Hypothalamus (tissue), 51 donors: ENCODE measurements at regions not wholly inside any gene's neighbourhood (a gene's known extent, or its start where the extent isn't known, plus 50 kb on each side); places are given as distances from the start of the nearest gene placed in this dataset.

Source experiments
- DNase-seq, 51 donors: peaks; one replicate each; lab custom pipeline; 2025; lab: John Stamatoyannopoulos, UW

DNA sequence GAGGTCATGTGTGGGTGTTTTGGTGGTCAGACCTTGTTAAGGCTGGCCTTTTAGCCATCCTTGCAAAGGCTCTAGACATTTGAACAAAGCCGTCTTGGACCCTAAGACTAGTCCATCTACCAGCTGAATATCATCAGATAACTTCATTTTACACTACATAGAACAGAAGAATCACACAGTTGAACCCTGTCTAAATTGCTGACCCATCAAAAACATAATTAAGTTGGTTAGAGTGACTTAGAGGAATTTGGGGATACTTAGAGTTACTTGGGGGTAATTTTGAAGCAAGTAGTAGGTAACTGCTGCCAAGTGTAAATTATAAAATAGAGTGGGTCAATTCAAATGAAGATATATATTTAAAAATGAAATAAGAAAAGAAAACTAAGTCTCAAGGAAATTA is 102.9 kb upstream of the ADGRL4 start:
- no peak for DNase-seq

DNA sequence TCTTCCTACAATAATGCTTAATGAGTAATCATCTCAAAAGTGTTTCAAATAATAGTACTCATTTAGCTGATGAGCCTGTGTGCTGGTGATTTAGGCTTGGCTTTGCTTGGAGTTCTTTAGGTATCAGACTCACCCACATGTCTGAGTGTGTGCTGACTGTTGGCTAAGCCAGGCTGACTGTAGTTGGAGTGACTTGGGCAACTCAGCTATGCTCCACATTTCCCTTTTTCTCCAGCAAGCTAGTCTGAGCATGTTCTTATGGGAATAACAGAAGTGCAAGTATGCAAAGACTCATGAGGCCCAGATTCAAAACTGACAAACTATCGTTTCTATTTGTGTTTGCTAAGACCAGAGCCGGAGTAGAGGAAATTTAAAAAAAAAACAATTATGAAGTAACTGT is 99.0 kb upstream of the ADGRL4 start:
- no peak for DNase-seq

DNA sequence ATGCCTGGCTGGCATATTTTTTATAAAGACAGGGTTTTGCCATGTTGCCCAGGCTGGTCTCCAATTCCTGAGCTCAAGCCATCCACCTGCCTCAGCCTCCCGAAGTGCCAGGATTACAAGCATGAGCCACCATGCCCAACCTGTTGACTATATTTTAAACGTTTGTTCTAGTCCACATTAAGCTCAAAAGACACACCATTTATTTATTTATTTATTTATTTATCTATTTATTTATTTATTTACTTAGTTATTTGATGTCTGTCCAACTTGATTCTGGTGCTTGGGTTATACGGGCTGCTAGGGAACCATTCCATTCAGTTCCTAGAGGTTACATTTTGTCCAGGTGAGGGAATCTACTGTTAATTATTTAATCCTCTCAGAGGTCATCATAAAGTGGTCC is 98.1 kb upstream of the ADGRL4 start:
- no peak for DNase-seq

DNA sequence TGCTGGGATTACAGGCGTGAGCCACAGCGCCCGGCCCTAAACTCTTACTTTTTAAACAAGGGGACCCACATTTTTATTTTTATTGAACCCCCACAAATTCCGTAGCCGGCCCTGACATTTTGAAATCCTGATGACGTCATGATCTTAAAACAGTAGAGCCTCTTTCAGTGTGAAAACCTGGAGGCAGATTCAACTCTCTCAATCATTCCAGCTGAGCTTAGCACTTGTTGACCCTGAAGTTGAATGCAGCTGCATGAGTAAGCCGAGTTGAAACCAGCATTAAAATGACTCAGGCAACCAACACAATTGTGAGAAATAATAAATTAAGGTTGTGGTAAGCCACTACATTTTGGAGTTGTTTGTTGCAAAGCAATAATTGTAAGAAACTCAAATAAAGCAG is 93.9 kb upstream of the ADGRL4 start:
- DNase-seq, result no peak

DNA sequence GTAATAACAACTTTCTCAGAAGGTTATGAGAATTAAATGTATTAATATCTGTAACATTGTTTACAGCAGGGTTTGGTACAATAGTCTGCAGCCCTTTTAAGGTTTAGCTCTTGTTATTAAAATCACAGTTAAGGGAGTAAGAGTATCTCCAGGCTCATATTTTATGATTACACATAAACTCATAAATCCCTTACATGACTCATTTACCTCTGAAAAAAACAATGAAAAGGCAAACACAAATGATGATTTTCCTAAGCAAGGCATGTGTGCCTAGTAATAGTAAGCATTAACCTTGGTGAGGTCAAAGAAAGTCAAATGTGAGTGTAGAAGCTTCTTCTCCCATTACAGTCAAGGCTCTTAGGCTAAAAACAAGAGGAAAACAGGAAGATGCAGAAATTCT is 84.5 kb upstream of the ADGRL4 start:
- DNase-seq, result no peak

DNA sequence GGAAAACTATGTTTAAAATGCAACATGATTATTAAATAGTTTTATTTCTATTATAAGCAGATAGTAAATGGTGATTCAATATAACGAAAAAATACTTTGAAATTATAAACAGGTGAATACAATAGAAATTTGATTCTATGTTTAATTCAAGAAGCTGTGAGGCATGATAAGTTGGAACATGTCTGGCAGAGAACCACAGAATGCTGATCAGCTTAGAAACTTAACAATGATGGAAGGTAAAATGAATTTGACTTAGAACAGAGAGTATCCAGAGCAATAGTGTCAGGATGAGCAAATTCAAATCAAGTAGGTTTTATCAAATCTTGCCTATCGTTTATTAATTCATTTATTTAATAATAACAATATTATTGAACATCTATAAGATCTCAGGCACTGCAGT is 83.4 kb upstream of the ADGRL4 start:
- DNase-seq, result no peak

DNA sequence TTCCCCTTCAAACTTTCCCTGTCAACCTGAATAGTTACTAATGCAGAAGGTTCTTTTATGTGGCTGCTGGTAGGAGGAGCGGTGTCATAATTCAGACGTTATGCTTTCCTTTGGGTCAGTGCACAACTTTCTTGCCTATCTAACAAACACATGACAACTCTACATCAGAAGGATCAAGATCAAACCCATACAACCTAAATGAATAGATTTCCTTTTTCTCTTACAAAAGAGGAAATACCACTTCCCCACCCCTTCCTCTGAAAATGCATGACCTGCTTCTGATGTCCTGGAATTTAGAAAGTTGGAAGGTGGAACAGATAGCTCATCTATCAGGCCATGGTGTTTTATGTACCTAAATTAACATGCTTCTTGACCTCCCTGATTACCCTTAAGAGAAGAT is 75.7 kb upstream of the ADGRL4 start:
- DNase-seq, result no peak

DNA sequence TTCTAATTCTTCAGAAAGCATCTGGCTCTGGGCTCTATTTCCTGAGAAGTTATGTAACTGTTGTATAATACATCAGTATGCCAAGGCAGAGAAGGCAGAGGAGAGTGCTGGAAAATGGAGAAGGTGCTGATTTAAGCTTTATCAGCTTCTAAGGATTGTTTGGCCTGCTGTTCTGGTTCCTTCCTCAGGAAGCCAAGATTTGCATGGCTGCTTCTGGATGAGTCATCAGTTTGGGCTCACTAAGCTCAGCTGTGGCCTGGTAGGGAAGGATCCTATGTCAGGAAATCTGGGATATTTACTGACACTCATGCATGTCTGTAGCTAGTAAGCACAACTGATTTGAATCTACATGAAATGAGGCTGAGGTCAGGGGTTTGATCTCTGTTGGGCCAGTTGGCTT is 73.2 kb upstream of the ADGRL4 start:
- no peak for DNase-seq

DNA sequence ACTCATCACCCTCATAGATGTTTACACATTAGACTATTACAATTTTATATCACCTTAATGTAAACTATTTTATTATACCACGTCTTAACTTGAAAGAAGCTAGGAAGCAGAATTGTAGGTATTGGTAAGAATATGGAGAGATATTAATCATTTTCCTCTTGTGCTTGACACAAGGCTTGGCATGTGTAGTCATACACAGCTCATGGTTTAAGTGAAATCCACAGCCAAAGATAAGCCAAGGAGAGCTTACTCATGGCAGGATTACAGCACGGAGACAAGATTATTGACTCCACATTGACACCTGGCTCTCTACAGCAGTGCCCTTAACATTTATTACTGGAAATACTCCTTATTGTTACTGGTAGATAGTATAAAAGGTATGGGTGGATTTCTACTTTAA is 68.4 kb upstream of the ADGRL4 start:
- no peak for DNase-seq

DNA sequence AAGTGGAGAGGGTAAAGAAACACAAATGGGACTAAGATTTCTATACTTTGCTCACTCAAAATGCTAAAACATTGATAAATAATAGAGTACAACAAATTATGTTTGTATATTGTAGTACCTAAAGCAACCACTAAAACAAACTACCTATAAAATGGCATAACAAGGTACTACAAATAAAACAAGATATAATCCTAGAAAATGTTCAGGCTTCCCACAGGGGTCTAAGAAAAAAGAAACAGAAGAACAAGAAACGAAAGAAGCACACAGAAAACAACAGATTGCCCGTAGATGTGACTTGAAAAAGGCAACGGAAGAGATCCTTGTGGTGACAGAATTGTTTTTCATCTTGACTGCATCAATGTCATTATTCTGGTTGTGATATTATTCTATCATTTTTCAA is 63.3 kb upstream of the ADGRL4 start:
- DNase-seq, result no peak

DNA sequence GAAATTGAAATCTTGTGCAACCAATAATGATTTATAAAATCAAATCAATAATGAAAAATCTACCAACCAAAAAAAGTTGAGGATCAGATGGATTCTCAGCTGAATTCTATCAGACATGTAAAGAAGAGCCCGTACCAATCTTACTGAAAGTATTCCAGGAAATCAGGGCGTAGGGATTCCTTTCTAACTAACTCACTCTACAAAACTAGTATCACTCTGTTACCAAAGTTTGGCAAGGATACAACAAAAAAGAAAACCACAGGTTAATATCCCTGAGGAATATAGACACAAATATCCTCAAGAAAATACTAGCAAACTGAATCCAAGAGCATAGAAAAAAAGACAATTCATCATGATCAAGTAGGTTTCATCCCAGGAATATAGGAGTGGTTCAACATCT is 52.8 kb upstream of the ADGRL4 start:
- DNase-seq, result no peak
